ENCODE measurements at regions not wholly inside any gene's neighbourhood (a gene's known extent, or its start where the extent isn't known, plus 50 kb on each side); places are given as distances from the start of the nearest gene placed in this dataset.

GRCh38 chr3:181274025-181274424 lies 284.5 kb upstream of the DNAJC19 start:
- intact Hi-C loops (cut with DNase I) = no loop called here
- Histone ChIP-seq H3K27ac (ENCODE audit: low read depth in 2 of 2, low read length in 2 of 2) (no peak overlapping the region), H3K27me3 (ENCODE audit: control insufficient read depth, insufficient read depth, low read length) (no peaks in the 10 kb centered on the region), H3K4me3 (ENCODE audit: low read length in 3 of 3) (no peak overlapping the region), H3K9me3 (ENCODE audit: control insufficient read depth in 2 of 3, insufficient read depth in 1 of 3, low read length in 3 of 3) (no peaks in the 10 kb centered on the region), H3K9ac (ENCODE audit: low read length in 3 of 3) (no peak overlapping the region), H3K4me1 (ENCODE audit: control insufficient read depth in 2 of 3, insufficient read depth in 2 of 3, low read depth in 1 of 3, low read length in 3 of 3) (no peaks in the 10 kb centered on the region), H3K36me3 (ENCODE audit: control insufficient read depth in 2 of 3, insufficient read depth in 3 of 3, low read length in 3 of 3) (no peaks in the 10 kb centered on the region)
- TF ChIP-seq CTCF (IDR thresholded peaks at IDR 0.05; ENCODE audit: borderline replicate concordance, extremely low read depth, insufficient read depth) = no peak
- no peak for DNase-seq
- FAIRE-seq = no peak

- Histone ChIP-seq H3K9me3 (ENCODE audit: control insufficient read depth in 2 of 3, insufficient read depth in 1 of 3, low read length in 3 of 3) (no peaks in the 10 kb centered on the region), H3K9ac (ENCODE audit: low read length in 3 of 3) (no peak overlapping the region), H3K27me3 (ENCODE audit: control insufficient read depth, insufficient read depth, low read length) (no peaks in the 10 kb centered on the region), H3K4me3 (ENCODE audit: low read length in 3 of 3) (no peak overlapping the region), H3K4me1 (ENCODE audit: control insufficient read depth in 2 of 3, insufficient read depth in 2 of 3, low read depth in 1 of 3, low read length in 3 of 3) (no peaks in the 10 kb centered on the region), H3K27ac (ENCODE audit: low read depth in 2 of 2, low read length in 2 of 2) (no peak overlapping the region), H3K36me3 (ENCODE audit: control insufficient read depth in 2 of 3, insufficient read depth in 3 of 3, low read length in 3 of 3) (no peaks in the 10 kb centered on the region)
- TF ChIP-seq CTCF (IDR thresholded peaks at IDR 0.05; ENCODE audit: borderline replicate concordance, extremely low read depth, insufficient read depth) = no peak
- intact Hi-C loops (cut with DNase I) = no loop called here
- FAIRE-seq = no peak
- no peak for DNase-seq
Observed at GRCh38 chr3:181267312-181267711, 277.8 kb upstream of the DNAJC19 start.

- intact Hi-C loops (cut with DNase I) = no loop called here
- DNase-seq (no peak), FAIRE-seq (no peak)
- Histone ChIP-seq H3K27ac (ENCODE audit: low read depth in 2 of 2, low read length in 2 of 2) (no peak overlapping the region), H3K36me3 (ENCODE audit: control insufficient read depth in 2 of 3, insufficient read depth in 3 of 3, low read length in 3 of 3) (no peaks in the 10 kb centered on the region), H3K4me1 (ENCODE audit: control insufficient read depth in 2 of 3, insufficient read depth in 2 of 3, low read depth in 1 of 3, low read length in 3 of 3) (no peaks in the 10 kb centered on the region), H3K9me3 (ENCODE audit: control insufficient read depth in 2 of 3, insufficient read depth in 1 of 3, low read length in 3 of 3) (no peaks in the 10 kb centered on the region), H3K9ac (ENCODE audit: low read length in 3 of 3) (no peak overlapping the region), H3K27me3 (ENCODE audit: control insufficient read depth, insufficient read depth, low read length) (no peaks in the 10 kb centered on the region), H3K4me3 (ENCODE audit: low read length in 3 of 3) (peak overlapping the region in 1 of 3 donors; percentile 14)
- no peak for TF ChIP-seq CTCF (IDR thresholded peaks at IDR 0.05; ENCODE audit: borderline replicate concordance, extremely low read depth, insufficient read depth)
Observed at GRCh38 chr3:181265750-181266333, 276.3 kb upstream of the DNAJC19 start.

- Histone ChIP-seq H3K27me3 (ENCODE audit: control insufficient read depth, insufficient read depth, low read length) (no peaks in the 10 kb centered on the region), H3K4me1 (ENCODE audit: control insufficient read depth in 2 of 3, insufficient read depth in 2 of 3, low read depth in 1 of 3, low read length in 3 of 3) (no peaks in the 10 kb centered on the region), H3K36me3 (ENCODE audit: control insufficient read depth in 2 of 3, insufficient read depth in 3 of 3, low read length in 3 of 3) (no peaks in the 10 kb centered on the region), H3K27ac (ENCODE audit: low read depth in 2 of 2, low read length in 2 of 2) (no peak overlapping the region), H3K4me3 (ENCODE audit: low read length in 3 of 3) (no peak overlapping the region), H3K9ac (ENCODE audit: low read length in 3 of 3) (no peak overlapping the region), H3K9me3 (ENCODE audit: control insufficient read depth in 2 of 3, insufficient read depth in 1 of 3, low read length in 3 of 3) (no peaks in the 10 kb centered on the region)
- DNase-seq (no peak), FAIRE-seq (no peak)
- no peak for TF ChIP-seq CTCF (IDR thresholded peaks at IDR 0.05; ENCODE audit: borderline replicate concordance, extremely low read depth, insufficient read depth)
- intact Hi-C loops (cut with DNase I) = no loop called here
Observed at GRCh38 chr3:181264486-181264885, 274.9 kb upstream of the DNAJC19 start.

Data from kidney (tissue), 13 donors.